Umbilical cord (tissue), 1 donor: ENCODE measurements at regions not wholly inside any gene's neighbourhood (a gene's known extent, or its start where the extent isn't known, plus 50 kb on each side); places are given as distances from the start of the nearest gene placed in this dataset.

Source experiments
- DNase-seq: peaks from one replicate; pipeline ENCODE4 v3.0.0-alpha.2; 2015; ENCODE audit warnings: low spot score

DNA sequence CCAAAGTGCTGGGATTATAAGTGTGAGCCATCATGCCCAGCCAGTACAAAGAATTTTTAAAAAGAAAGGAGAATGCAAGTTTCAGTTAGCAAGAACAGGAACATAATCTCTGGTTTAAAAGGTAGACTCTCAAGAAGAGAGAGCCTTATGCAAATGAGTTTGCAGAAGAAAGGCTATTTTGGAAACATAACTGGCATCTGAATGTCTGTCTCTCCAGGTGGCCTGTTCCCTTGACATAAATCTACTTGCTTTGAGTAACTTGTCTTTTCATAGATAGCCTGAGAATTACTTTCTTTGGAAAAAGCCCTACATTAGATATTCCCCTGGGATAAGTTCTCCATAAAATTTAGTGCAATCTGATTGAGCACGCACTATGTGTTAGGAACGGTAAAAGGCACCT, 109.6 kb downstream of the ICOS start:
- DNase-seq = no peak

DNA sequence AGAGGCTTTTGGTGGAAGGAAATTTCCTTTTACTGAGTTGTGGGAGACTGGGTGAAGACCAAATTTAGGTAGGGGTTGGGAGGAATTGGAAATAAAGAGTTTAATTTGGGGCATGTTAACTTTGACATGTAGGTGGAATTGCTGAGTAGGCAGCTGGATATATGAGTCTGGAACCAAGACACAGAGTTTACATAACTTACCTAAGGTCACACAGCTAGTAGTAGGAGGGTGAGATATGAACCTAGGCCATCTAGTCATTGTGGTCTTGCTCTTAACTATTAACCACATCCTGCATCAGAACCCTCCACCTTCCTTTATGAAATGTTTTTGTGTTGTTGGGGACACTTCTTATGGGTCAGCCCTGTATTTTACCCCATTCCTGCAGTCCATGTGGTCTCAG, 113.1 kb downstream of the ICOS start:
- DNase-seq = no peak

- DNase-seq = no peak
Measured at GRCh38 chr2:204050681-204051080, 114.1 kb downstream of the ICOS start.

- no peak for DNase-seq
Measured at GRCh38 chr2:204051476-204051875, 114.9 kb downstream of the ICOS start.

DNA sequence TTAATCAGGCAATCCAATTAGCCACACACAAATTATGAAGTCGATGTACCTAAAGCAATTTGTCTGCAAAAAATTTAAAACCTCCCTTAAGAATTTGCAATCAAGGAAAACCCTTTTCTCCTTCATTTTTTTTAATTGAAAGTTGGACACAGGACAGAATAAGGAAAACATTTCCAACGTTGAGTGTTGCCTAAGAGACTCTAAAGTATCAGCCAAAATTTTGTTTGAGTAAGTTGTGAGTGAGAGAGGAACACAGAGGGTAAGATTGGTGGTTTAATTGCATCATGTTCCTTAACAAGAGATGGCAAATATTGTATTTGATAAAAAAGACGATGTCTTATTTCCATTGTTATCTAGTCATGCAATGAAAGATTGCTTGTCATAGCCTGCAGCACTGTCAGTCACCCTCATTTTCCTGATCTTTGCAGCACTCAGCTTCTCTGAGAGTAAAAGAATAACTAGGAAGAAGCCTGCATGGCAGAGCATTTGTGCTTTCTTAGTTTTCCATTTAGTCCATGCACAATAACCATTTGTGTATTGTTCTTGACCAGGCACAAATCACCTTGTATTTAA, 115.5 kb downstream of the ICOS start:
- no peak for DNase-seq

DNA sequence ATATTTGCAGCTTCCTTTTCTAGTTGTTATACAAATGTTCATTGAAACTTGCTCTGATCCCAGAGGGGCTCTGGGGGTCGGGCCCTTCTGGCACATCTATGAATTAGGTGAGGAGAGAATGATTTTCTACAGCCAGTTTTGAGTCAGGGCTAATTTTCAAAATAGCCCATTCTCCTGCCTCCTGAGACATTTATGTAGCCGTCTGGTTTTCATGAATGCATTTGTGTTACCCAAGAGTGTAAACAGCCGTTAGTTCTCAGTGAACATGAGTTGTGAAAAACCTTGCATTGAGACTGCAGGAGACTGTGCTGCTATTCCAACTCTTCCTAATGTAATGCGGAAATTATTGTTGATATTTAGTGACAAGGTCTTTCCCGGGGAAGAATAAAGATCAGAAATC, 122.5 kb downstream of the ICOS start:
- DNase-seq = no peak

- no peak for DNase-seq
Measured at GRCh38 chr2:204060841-204061240, 124.3 kb downstream of the ICOS start.

DNA sequence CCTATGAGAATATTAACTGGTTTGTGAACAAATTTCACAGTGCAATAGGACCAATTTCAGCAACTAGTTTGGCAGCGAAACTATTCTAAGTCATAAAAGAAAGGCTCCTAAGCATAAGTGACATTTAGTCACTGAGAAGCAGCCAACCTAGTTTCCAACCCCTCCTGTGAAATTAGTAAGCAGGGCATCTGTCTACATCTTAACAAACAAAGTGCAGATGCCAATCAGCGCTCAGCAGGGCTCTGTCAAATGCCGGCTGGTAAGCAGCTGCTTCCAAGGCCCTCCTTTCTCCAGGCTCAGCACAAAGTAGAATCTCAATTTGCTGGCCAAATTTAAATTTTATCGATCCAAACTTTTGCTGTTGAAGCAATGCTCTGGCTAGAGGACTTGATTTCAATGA, 124.7 kb downstream of the ICOS start:
- DNase-seq = no peak

DNA sequence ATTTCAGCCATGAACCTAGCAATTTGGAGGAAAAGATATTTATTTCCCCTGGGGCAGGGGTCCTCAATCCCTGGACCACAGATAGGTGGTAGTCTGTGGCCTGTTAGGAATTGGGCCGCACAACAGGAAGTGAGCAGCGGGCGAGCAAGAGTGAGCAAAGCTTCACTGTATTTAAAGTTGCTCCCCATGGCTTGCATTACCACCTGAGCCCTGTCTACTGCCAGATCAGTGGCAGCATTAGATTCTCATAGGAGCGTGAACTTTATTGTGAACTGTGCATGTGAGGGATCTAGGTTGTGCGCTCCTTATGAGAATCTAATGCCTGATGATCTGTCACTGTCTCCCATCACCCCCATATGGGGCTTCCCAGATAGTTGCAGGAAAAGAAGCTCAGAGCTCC, 127.6 kb downstream of the ICOS start:
- DNase-seq = no peak

GRCh38 chr2:204065566-204065965, 129.0 kb downstream of the ICOS start:
- DNase-seq = peak; percentile 71

GRCh38 chr2:204066051-204066450, 129.5 kb downstream of the ICOS start:
- DNase-seq = no peak

DNA sequence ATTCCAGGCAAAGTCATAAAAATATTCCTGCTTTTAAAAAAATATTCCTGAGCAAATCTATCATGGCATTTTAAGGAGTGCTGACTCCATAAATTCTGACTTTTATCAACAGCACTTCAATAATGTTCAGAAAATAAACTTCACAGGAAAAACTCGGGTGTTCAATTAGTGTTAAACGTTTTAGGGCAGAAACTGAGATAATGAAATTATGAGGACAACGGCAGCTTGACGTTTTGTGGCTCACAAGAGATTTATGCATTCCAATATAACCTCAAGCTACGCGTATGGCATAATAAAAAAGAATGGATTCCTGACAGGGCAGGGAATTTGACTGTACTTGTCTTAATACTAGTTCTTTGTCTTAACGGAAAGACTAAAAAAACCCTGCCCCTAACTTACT, 133.2 kb downstream of the ICOS start:
- DNase-seq = peak; percentile 24

GRCh38 chr2:204072443-204073324, 136.1 kb downstream of the ICOS start:
- DNase-seq = no peak

DNA sequence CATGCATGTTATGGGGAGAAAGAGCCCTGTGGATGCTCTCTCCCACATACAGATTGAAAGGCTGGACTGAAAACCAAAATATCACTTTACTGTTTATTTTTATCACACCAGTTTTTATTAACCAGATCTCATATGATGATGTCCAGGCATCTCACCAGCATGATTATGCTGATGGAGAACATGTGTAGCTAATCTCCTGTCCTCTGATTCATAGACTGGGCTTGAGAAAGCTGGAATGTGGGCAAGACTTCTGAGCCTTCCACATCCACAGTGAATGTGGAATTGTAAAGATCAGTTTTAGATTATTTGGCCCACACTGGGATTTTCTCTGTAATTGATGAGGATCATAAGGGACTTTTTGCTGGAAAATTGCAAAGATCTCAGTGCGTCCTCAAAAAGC, 137.9 kb downstream of the ICOS start:
- DNase-seq = peak; percentile 97

DNA sequence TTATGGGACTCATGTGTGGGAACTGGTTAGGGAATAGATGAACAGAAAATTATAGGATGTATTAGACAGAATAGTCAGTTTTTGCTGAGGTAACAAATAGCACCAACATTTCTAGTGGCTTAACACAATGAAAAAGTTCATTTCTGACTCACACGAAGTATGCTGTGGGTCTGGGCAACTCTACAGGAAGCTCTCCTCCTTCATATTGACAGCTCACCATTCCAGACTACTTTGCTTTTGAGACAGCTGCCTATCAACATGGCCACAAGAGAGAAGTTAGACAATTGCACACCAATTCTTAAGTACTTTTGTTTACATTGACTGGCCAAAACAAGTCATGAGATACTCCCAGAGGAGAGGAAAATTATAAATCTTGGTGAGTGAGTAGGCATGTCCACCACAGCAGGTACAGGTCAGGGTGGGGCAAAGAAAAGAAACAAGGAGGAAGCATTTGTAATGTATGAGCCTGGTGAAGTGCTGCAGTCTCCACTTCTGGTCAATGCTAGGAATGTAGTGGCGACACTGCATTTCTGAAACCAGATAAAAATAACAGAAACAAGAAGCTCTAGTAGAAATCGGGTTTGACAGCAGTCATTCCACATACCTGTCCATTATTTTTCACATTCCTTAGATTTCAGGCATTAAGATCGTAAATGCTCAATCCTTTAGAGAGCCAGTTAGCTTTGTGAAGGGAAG, 141.6 kb downstream of the ICOS start:
- DNase-seq = no peak

- DNase-seq = no peak
Measured at GRCh38 chr2:204081487-204082425, 145.2 kb downstream of the ICOS start.

- DNase-seq = no peak
Measured at GRCh38 chr2:204086167-204086566, 149.6 kb downstream of the ICOS start.

- no peak for DNase-seq
Measured at GRCh38 chr2:204089105-204089504, 152.5 kb downstream of the ICOS start.

- DNase-seq = peak; percentile 49
Measured at GRCh38 chr2:204089574-204089973, 153.0 kb downstream of the ICOS start.

- DNase-seq = no peak
Measured at GRCh38 chr2:204090021-204090420, 153.5 kb downstream of the ICOS start.

DNA sequence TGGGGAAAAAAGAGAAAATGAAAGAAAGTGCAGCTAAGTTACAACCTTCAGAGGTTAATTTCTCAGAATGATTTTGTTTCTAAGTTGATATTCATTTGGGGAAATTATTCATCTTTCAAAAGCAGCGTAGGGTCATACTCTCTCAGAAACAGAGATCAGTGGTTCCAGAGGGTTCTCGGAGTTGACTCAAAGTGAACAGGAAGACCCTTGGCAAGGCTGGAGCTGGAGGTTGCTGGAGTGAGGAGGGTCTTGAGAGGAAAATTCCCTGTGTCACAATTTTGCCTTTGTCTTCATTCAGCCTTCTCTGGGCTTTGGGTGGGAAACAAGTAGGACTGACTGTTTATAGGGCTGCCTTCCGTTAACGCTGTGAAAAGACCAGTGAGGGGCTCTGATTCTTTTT, 168.2 kb downstream of the ICOS start:
- no peak for DNase-seq

DNA sequence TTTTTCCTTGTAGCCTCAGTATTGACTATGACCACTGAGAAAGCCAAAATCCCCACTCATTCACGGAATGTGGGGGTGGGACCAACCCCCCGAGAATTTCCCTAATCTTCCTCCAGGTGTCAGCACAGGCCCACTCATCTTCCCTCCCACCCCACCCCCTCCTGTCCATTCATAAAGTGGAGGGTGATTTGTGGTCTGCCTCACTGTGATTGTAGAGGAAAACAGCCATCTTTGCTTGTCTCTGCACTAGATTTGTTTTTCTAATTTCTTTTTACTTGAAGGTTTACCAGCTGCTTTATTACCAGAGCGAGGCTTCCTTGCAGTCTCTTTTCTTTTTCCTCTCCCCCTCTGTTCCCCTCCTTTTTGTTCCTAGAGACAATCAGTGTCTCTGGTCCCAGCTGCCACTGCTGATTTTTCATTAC, 171.8 kb downstream of the ICOS start:
- DNase-seq = peak; percentile 24
